Astrocyte (in vitro differentiated cells and primary cell): ENCODE measurements at regions not wholly inside any gene's neighbourhood (a gene's known extent, or its start where the extent isn't known, plus 50 kb on each side); places are given as distances from the start of the nearest gene placed in this dataset.
A peak's percentile ranks its signal among the peaks of the same experiment; 100 is the strongest.

Source experiments
- DNase-seq: peaks from one replicate; pipeline ENCODE4 v3.0.0-alpha.2; 2010; ENCODE audit warnings: low read depth
- FAIRE-seq: peaks from 2 replicates; lab custom pipeline; 2011; peaks lifted over from hg19 to GRCh38; lab: Jason Lieb, UNC
- H2AFZ ChIP-seq: 2 replicates; pipeline ENCODE4 v1.6.0; 2012; ENCODE audit warnings: low read depth, low read length, inconsistent platforms
- H3K27ac ChIP-seq: 2 replicates; pipeline ENCODE4 v1.5.1; 2011; ENCODE audit warnings: low read depth, low read length, inconsistent platforms
- H3K27me3 ChIP-seq: 2 replicates; pipeline ENCODE4 v1.6.0; 2011; ENCODE audit warnings: low read length, inconsistent platforms; ENCODE audit not compliant: insufficient read depth
- H3K36me3 ChIP-seq: 2 replicates; pipeline ENCODE4 v1.5.1; 2011; ENCODE audit warnings: low read length, inconsistent platforms; ENCODE audit not compliant: insufficient read depth
- H3K4me1 ChIP-seq: 2 replicates; pipeline ENCODE4 v1.5.1; 2011; ENCODE audit warnings: low read length, inconsistent platforms; ENCODE audit not compliant: insufficient read depth
- H3K4me2 ChIP-seq: 2 replicates; pipeline ENCODE4 v1.6.0; 2012; ENCODE audit warnings: low read length, inconsistent platforms
- H3K4me3 ChIP-seq: 2 replicates; pipeline ENCODE4 v1.5.1; 2011; ENCODE audit warnings: low read depth, mild to moderate bottlenecking, low read length, inconsistent platforms; ENCODE audit not compliant: insufficient read depth
- H3K79me2 ChIP-seq: 2 replicates; pipeline ENCODE4 v1.6.0; 2012; ENCODE audit warnings: mild to moderate bottlenecking, low read length, inconsistent platforms; ENCODE audit not compliant: insufficient read depth
- H3K9ac ChIP-seq: 2 replicates; pipeline ENCODE4 v1.6.0; 2012; ENCODE audit warnings: mild to moderate bottlenecking, low read length, inconsistent platforms
- H3K9me3 ChIP-seq: 2 replicates; pipeline ENCODE4 v1.5.1; 2012; ENCODE audit warnings: low read depth, mild to moderate bottlenecking, low read length, inconsistent platforms; ENCODE audit not compliant: insufficient read depth
- H4K20me1 ChIP-seq: 2 replicates; pipeline ENCODE4 v1.6.0; 2012; ENCODE audit warnings: low read length, inconsistent platforms; ENCODE audit not compliant: insufficient read depth
- H3K27ac Mint-ChIP-seq: one replicate; pipeline ENCODE4 v1.8.0; 2021; ENCODE audit warnings: mild to moderate bottlenecking, mixed read lengths; ENCODE audit not compliant: unreplicated experiment
- H3K27me3 Mint-ChIP-seq: one replicate; pipeline ENCODE4 v1.8.0; 2021; ENCODE audit warnings: low read depth, mixed read lengths; ENCODE audit not compliant: unreplicated experiment
- H3K36me3 Mint-ChIP-seq: one replicate; pipeline ENCODE4 v1.8.0; 2021; ENCODE audit warnings: low read depth, mixed read lengths; ENCODE audit not compliant: unreplicated experiment
- H3K4me1 Mint-ChIP-seq: one replicate; pipeline ENCODE4 v1.8.0; 2021; ENCODE audit warnings: low read depth, mixed read lengths; ENCODE audit not compliant: unreplicated experiment
- H3K4me3 Mint-ChIP-seq: one replicate; pipeline ENCODE4 v1.8.0; 2021; ENCODE audit warnings: mild to moderate bottlenecking, moderate library complexity, mixed read lengths; ENCODE audit not compliant: unreplicated experiment
- H3K9me3 Mint-ChIP-seq: one replicate; pipeline ENCODE4 v1.8.0; 2021; ENCODE audit warnings: mild to moderate bottlenecking, mixed read lengths; ENCODE audit not compliant: unreplicated experiment
- CTCF ChIP-seq: IDR thresholded peaks from 2 replicates; pipeline ENCODE4 v1.5.1; 2011; ENCODE audit warnings: low read depth, mild to moderate bottlenecking, inconsistent platforms, low read length, moderate library complexity; ENCODE audit not compliant: insufficient read depth
- EZH2 ChIP-seq: IDR thresholded peaks from 2 replicates; pipeline ENCODE4 v1.6.1; 2012; ENCODE audit warnings: mild to moderate bottlenecking, low read length, inconsistent platforms; ENCODE audit not compliant: insufficient read depth

GRCh38 chr9:81390792-81391456, 298.4 kb downstream of the TLE1 start:
- H3K4me1 ChIP-seq: peaks cover 23% of the 10 kb centered on the region
- no peaks in the 10 kb centered on the region for H3K79me2 ChIP-seq
- Mint-ChIP-seq H3K27ac (peak overlapping the region; percentile 95), H3K4me3 (no peak overlapping the region), H3K4me1 (peaks cover 31% of the 10 kb centered on the region), H3K27me3 (no peaks in the 10 kb centered on the region), H3K9me3 (no peaks in the 10 kb centered on the region), H3K36me3 (no peaks in the 10 kb centered on the region)
- H3K36me3 ChIP-seq: no peaks in the 10 kb centered on the region
- no peaks in the 10 kb centered on the region for H4K20me1 ChIP-seq
- H2AFZ ChIP-seq: peak overlapping the region; percentile 55
- no peak for DNase-seq
- H3K4me3 ChIP-seq: no peak overlapping the region
- TF ChIP-seq CTCF (no peak), EZH2 (no peak)
- H3K4me2 ChIP-seq: no peak overlapping the region
- no peak for FAIRE-seq
- peak overlapping the region; percentile 37 for H3K9ac ChIP-seq
- H3K9me3 ChIP-seq: no peaks in the 10 kb centered on the region
- H3K27ac ChIP-seq: no peak overlapping the region
- no peaks in the 10 kb centered on the region for H3K27me3 ChIP-seq

GRCh38 chr9:81389569-81389993, 299.8 kb downstream of the TLE1 start:
- Histone ChIP-seq H3K9me3 (no peaks in the 10 kb centered on the region), H3K27ac (peak overlapping the region; percentile 94), H3K4me1 (peaks cover 23% of the 10 kb centered on the region), H2AFZ (peak overlapping the region; percentile 61), H3K9ac (peak overlapping the region; percentile 76), H3K27me3 (no peaks in the 10 kb centered on the region), H4K20me1 (no peaks in the 10 kb centered on the region), H3K4me3 (no peak overlapping the region), H3K4me2 (peak overlapping the region; percentile 67), H3K79me2 (no peaks in the 10 kb centered on the region), H3K36me3 (no peaks in the 10 kb centered on the region)
- no peak overlapping the region for H3K4me3 Mint-ChIP-seq
- peak overlapping the region; percentile 95 for H3K27ac Mint-ChIP-seq
- H3K27me3 Mint-ChIP-seq: no peaks in the 10 kb centered on the region
- FAIRE-seq (peak; percentile 100), DNase-seq (peak; percentile 100)
- peaks cover 28% of the 10 kb centered on the region for H3K4me1 Mint-ChIP-seq
- TF ChIP-seq EZH2 (no peak), CTCF (no peak)
- H3K36me3 Mint-ChIP-seq: no peaks in the 10 kb centered on the region
- no peaks in the 10 kb centered on the region for H3K9me3 Mint-ChIP-seq

GRCh38 chr9:81388831-81389230, 300.5 kb downstream of the TLE1 start:
- peaks cover 28% of the 10 kb centered on the region for H3K4me1 Mint-ChIP-seq
- H3K27ac ChIP-seq: peak overlapping the region; percentile 94
- no peaks in the 10 kb centered on the region for H3K27me3 ChIP-seq
- H3K4me3 Mint-ChIP-seq: no peak overlapping the region
- H3K27me3 Mint-ChIP-seq: no peaks in the 10 kb centered on the region
- peaks cover 23% of the 10 kb centered on the region for H3K4me1 ChIP-seq
- FAIRE-seq: no peak
- no peaks in the 10 kb centered on the region for H3K9me3 ChIP-seq
- no peaks in the 10 kb centered on the region for H3K9me3 Mint-ChIP-seq
- no peaks in the 10 kb centered on the region for H4K20me1 ChIP-seq
- H3K79me2 ChIP-seq: no peaks in the 10 kb centered on the region
- H3K36me3 ChIP-seq: no peaks in the 10 kb centered on the region
- H3K4me3 ChIP-seq: no peak overlapping the region
- peak overlapping the region; percentile 76 for H3K9ac ChIP-seq
- peak overlapping the region; percentile 95 for H3K27ac Mint-ChIP-seq
- TF ChIP-seq EZH2 (no peak), CTCF (no peak)
- H2AFZ ChIP-seq: peak overlapping the region; percentile 61
- DNase-seq: no peak
- peak overlapping the region; percentile 67 for H3K4me2 ChIP-seq
- H3K36me3 Mint-ChIP-seq: no peaks in the 10 kb centered on the region
